Ishikawa (cell line): ENCODE measurements at regions not wholly inside any gene's neighbourhood (a gene's known extent, or its start where the extent isn't known, plus 50 kb on each side); places are given as distances from the start of the nearest gene placed in this dataset.

ENCODE experiments used
- EGR1 ChIP-seq: IDR thresholded peaks from 2 replicates; pipeline ENCODE4 v1.6.1; 2012
- MAX ChIP-seq: IDR thresholded peaks from 2 replicates; pipeline ENCODE4 v1.6.1; 2012
- RAD21 ChIP-seq: IDR thresholded peaks from 2 replicates; pipeline ENCODE4 v1.6.1; 2012; ENCODE audit warnings: low read depth
- TCF12 ChIP-seq: IDR thresholded peaks from 2 replicates; pipeline ENCODE4 v1.6.1; 2012; ENCODE audit warnings: low read depth
- YY1 ChIP-seq: IDR thresholded peaks from 2 replicates; pipeline ENCODE4 v1.6.1; 2012; ENCODE audit warnings: low read depth

GRCh38 chr7:22934473-22935065 lies 79.4 kb downstream of the HYCC1 start:
- TF ChIP-seq MAX: no peak
- no peak for TF ChIP-seq TCF12
- TF ChIP-seq YY1: no peak
- no peak for TF ChIP-seq EGR1
- TF ChIP-seq RAD21: no peak
